CMK (cell line): ENCODE measurements at regions not wholly inside any gene's neighbourhood (a gene's known extent, or its start where the extent isn't known, plus 50 kb on each side); places are given as distances from the start of the nearest gene placed in this dataset.

Source experiments
- DNase-seq: peaks from one replicate; pipeline ENCODE4 v3.0.0-alpha.2; 2010; ENCODE audit warnings: low read depth

DNA sequence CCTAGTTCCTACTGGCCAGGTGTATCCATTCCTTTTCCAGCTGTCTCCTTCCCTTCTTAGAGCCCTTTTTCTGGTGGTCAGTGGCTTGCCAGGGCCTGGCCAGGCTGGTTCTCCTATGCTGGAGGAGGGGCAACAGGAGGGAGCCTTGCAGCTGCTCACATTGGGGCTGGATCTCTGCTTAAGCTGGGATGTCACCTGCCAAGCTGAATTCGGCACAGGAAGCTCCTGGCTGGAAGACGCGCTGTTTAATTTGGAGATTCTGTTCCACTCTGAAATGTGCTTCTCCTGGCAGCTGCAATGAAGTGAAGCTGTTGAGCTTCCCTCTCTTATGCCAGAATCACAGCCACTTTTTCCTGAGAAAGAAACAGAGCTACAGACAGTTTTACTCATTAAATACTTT, 56.0 kb upstream of the POU3F1 start:
- no peak for DNase-seq

DNA sequence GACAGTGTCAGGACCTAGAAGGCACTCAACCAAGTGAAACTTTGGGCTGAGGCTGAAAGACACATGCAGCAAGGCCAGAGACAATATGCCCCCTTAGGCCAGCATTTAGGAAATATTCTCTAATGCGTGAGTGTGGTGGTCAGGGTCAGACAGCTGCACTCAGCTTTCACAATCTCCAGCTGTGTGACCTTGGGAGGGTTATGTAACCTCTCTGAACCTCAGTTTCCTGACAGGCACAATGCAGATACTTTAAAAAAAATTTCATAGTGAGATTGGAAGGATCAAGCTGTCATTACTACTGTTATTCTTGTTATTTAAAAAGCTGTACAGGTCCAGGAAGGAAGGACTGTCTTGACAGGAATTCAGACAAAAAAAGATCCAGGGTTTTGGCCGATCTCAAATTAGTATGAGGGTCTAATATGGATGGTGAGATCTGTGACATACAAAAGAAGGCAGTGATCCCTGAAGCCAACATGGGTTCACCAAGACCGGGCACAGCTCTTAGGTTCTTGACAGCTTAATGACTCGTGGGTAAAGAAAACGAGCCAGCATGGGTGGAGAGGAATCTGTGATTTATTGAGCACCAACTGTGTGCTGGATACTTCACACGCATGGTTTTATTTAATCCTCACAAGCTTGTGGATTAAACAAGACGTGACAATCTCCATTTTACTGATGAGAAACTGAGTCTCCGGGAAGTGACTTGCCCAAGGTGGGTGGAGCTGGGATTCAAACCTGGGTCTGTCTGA, 54.6 kb upstream of the POU3F1 start:
- no peak for DNase-seq

DNA sequence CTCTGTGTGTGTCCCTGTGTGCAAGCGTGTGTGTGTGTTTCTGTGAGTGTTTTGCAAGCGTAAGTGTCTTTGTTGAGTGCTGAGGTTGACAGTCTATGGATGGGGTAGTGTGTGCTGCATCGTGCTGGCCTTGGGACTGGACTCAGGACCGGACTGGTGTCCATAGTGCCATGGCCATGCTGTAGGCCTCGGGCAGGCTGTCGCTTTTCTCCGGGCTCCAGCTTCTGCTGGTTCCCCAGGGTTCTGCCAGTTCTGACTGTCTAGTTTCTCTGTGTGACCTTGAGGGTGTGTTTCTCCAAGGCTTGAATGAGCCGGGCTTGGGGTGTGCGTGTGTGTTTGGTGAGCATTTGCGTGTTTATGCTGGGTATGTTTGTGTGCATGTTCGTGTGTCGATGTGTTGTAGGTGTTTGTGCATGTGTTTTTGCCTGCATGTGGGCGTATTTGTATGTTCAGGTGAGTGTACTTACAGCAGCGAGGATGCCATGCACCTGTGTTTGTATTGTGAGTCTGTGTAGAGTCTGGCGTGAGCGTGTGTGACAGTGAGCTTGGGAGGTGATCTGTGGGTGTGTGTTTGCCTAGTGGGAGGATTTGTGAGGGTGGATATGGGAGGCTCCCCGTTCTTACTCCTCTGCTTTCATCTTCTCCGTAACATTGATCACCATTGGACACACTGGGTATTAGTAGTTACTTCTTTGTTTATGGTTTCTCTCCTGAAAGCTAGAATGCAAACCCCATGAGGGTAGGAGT, 51.7 kb upstream of the POU3F1 start:
- DNase-seq = no peak

DNA sequence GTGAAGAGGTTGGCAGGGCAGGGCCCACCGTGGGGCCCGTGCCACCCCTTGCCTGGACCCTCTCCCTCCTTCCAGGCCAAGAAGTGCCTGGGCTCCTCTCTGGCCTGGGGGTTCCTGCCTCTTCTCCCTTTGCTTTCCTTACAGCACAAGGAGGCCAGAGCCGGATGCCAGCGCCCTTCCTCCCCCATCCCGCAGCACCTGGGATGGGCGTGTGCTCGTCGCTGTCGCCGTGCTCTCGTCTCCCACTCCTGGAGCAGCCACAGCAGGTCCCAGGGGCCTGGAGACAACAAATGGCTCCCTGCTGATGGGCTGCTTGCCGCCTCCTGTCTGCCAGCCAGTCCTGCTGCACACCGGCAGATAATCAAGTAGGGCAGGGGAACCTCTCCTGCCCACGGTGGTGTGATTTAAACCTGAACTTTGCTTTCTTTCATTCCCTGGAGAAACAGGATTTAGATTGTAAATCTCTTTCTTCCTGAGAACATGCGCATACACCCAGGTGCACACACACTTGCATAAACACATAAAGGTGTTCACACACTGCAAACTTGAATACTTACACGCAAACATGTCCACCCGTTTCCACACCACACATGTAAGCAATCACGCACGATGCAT, 50.8 kb upstream of the POU3F1 start:
- no peak for DNase-seq
